Non-pigmented ciliary epithelial cell (primary cell): ENCODE measurements at regions not wholly inside any gene's neighbourhood (a gene's known extent, or its start where the extent isn't known, plus 50 kb on each side); places are given as distances from the start of the nearest gene placed in this dataset.

Experiments
- DNase-seq: peaks from one replicate; pipeline ENCODE4 v3.0.0-alpha.2; 2010; ENCODE audit warnings: low read depth

DNA sequence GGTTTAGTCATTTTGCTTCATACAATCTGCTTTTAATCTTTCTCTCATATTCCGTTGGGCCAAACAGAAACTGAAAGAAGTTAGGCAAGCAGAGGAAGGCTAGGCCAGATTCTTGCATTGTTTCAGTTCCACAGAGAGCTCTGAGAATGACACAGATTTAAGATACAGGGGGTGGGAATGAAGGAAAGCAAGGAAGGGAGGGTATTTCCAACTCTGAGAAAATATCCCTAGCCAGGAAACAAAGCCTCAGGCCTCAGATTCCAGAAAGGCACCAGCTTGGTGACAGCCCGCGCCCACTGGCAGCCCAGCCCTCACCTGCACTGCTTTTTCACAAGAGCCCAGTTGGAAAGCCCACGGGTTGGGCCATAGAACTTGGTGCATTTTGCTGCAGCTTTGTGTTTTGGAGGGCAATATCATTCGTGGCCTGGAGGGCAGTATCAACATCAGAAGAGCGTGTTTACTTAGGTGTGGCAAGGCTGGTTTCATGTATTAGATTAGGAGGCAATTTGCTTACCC lies 63.5 kb downstream of the ENC1 start:
- no peak for DNase-seq

- peak; percentile 80 for DNase-seq
Measured at GRCh38 chr5:74575741-74576538, 64.6 kb downstream of the ENC1 start.

GRCh38 chr5:74570250-74570649 lies 70.3 kb downstream of the ENC1 start:
- DNase-seq = no peak

DNA sequence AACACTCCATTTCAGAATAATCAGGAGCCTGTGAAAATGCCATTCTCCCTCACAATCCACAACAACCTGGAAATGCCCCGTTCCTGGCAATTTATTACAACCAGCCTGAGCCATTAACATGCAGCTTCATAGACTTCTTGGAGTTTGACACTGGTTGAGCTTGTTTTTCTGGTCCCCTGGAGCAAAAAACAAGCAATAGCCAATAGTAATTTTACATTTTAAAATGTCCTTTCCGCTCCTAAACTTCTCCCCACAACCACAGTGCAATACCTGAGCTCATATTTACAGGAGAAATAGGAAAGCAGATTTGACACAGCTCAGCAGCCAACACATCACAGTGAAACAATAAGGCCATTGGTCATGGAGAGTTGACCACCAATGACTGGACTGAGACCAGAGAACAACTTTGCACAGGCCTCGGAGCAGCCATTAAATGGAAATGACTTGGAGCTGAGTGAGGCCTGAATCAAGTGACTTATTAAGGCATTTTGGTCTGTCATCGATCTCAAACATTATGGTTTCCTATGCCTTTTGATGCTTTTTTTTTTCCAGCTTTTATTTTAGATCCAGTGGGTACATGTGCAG lies 73.0 kb downstream of the ENC1 start:
- DNase-seq = no peak

DNA sequence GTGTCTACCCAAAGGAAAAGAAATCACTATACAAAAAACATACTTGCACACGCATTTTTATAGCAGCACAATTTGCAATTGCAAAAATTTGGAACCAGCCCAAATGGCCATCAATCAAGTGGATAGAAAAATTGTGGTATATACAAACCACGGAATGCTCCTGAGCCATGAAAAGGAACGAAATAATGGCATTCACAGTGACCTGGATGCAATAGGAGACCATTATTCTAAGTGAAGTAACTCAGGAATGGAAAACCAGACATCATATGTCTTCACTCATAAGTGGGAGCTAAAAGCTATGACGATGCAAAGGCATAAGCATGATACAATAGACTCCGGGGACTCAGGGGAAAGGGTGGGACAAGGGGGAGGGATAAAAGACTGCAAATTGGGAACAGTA lies 78.4 kb downstream of the ENC1 start:
- DNase-seq = no peak

GRCh38 chr5:74560245-74560644 lies 80.3 kb downstream of the ENC1 start:
- DNase-seq = no peak

- DNase-seq = no peak
Measured at GRCh38 chr5:74556631-74557595, 83.6 kb downstream of the ENC1 start.

DNA sequence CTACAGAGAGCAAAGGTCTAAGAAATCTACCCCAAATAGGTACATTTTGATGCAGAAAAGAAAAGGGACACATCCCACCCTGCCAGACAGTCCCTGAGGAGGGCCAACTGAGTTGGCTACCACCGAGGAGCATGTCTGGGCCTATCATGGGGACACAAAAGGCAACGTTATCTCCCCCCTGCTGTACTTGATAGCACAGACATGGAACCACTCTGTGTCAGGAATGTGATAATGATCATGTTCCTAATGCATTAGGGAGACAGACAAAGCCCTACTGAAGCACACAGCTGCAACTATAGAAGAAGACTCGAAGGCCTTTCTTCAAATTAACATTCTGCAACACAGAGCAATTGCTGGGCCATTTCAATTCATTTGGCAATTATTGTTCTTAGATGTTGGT lies 84.5 kb downstream of the ENC1 start:
- DNase-seq = no peak

GRCh38 chr5:74552101-74552500 lies 88.4 kb downstream of the ENC1 start:
- DNase-seq = no peak

DNA sequence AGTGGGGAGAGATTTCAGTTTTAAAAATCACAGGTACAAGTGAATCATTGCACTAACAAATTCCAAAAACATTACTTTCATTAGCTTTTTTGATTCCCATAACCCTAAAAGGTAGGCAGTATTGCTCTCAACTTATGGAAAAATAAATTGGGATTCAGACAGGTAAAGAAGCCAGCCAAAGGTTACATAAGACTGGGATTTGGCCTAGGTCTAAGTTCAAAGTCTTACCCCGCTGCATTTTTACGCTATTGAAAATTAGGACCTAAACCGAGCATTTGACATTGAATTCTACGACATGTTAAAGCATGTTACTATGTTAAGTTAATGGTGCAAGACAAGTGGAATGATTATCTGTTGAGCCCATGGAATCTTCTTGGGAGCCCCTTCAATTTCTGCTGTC lies 89.6 kb downstream of the ENC1 start:
- no peak for DNase-seq

- no peak for DNase-seq
Measured at GRCh38 chr5:74549384-74549783, 91.1 kb downstream of the ENC1 start.

DNA sequence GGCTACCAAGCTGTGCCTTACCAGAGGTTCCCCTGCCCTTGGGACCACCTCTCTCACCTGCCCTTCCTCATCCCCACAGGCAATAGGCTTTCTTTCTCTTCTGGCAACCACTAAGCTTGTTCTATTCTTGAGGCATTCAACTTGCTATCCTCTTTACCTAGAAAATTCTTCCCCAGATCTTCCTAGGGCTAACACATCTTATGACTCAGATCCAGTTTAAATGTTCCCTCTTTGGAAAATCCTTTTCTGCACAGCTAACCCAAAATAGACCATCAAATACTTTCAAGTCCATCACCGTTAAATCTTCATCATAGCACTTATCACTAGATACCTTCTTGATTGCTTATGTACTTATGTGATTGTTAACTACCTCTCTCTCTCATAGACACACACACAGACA lies 93.7 kb downstream of the ENC1 start:
- no peak for DNase-seq

DNA sequence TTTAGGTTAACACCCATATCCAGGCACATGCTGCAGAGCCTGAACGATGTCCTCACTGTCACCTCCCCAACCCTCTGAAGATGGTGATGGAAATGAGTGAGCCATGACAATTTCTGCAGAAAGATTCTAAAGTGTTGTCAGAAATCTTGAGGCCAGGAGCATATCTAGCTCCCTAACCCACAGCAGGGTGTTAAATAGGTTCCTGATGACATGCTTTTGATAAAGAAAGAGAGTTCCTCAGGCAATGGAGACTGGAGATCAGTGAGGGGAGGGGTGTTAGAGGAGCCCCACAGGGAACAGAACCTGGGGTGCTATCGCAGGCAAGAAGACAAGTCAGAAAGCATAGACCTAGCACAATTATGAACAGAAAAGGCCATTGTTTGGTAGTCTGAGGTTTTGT lies 95.7 kb downstream of the ENC1 start:
- DNase-seq = no peak

DNA sequence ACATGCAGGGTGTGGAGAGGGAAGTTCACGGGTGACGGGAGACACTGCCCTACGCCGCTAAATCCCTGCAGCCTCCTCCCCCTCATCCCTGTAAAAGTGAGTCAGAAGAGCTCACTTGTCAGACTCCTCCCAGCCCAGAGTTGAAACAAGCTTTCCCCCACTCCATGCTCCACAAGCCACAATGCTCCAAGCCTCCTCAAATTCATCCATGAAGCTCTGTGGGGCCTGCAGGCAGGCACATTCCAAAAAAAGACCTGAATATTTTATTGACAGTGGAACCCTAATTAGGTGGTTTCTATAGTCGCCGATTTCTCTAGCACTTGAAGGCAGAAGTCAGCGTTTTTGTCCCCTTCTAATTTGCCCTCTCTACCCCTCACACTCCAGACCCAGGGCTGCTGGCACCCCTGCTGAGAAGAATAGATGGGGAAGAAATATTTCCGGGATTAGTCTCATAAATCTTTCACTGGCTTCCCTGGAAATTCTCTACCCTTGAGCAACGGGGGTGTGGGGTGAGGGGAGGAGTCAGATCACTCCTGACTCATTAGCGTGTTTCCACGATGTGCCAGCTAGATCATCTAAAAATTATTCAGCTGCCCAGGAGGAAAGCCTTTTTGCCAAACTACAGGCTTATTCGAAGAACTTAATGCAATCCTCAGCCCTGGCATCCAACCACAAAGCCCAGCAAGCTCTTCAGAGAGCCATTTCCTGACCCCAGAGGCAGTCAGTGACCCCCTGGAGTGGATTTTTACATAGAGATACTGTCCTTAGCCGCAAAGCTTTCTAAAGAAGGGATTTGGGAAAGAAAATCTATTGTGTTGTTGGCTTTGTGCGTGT lies 97.1 kb downstream of the ENC1 start:
- peak; percentile 72 for DNase-seq

DNA sequence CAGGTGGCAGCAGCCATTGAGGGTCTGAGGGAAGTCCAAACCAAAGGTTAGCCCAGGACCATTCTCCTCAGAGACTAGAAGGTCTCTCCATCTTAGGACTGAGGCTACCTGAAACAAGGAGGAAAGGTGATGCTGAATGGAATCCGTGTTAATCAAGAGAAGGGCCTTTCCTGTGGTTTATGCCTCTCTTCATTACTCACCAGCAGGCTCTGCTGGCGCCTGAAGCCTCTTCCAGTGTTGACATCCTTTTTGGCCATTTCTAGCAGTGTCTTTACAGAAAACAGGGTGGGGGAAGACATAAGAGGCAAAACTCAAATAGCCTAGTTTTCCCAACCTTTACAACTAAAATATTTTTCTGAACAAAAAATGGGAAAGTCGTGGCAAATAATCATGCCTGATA lies 98.0 kb downstream of the ENC1 start:
- DNase-seq = no peak

- no peak for DNase-seq
Measured at GRCh38 chr5:74541381-74541781, 99.1 kb downstream of the ENC1 start.

DNA sequence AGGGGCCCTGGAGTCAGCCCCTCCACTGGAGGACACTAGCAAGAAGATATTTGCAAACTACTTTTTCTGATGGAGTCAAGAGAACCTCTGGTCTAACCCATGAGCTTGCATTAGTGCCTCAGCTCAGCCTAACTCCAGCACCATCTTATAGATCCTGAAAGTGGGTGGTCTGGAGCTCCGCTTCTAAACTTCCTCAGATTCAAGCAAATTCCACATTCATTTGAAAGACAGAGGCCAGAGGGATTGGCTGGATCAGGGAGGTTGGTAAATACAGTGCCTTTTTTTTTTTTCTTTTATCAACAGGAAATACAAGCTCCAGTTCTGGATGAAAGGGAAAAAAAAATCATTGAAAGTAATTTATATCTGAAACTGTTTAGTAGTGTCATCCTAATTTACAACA lies 99.9 kb downstream of the ENC1 start:
- no peak for DNase-seq

- DNase-seq = no peak
Measured at GRCh38 chr5:74539986-74540385, 100.5 kb downstream of the ENC1 start.

DNA sequence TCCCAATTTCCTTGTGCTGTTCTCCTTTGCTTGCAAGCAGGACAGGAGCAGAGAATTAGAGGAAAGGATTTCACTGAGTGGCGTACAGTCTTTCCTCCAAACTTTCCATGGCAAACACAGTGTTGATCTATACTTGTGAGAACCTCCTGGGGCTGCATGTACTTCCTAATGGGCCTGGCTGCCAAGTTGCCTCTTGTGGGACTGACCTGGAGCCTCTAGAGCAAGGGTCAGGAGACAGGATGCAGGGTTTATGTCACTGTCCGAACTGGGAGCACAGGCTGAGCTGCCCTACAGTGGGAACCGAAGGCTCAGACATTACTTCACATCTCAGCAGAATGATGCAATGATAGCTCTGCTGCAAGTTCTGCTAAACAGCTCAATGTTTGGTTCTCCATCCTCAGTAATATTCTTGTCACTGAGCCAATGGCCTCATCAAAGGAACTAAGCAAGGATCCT lies 102.3 kb downstream of the ENC1 start:
- DNase-seq = no peak

- no peak for DNase-seq
Measured at GRCh38 chr5:74536658-74537057, 103.9 kb downstream of the ENC1 start.

DNA sequence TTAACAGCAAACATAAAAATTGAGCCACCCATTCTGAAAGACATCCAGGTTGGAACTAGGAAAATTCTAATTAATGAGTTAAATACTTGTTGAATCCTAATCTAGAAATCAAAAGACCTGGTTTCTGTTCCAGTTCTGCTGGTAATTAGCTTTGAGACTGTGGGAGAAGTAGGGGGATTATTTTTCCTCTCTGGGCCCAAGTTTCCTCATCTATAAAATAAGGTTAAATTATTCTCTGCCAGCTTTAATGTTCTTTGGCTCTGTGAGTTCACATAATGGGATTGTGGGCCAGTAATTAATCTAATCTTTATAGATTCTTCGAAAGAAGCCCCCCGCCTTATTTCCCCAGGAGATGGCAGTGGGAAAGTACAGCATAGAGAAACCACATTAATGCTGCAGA lies 104.6 kb downstream of the ENC1 start:
- DNase-seq = no peak
